Activated CD8-positive, alpha-beta memory T cell treated with anti-CD3 and anti-CD28 coated beads for 4 hours (primary cell): ENCODE measurements at regions not wholly inside any gene's neighbourhood (a gene's known extent, or its start where the extent isn't known, plus 50 kb on each side); places are given as distances from the start of the nearest gene placed in this dataset.

Experiments used
- DNase-seq, 2 donors: peaks; one replicate each; pipeline ENCODE4 v3.0.0-alpha.2; 2020; ENCODE audit warnings: low read depth in 2 of 2

- DNase-seq = no peak
These were observed 362.9 kb downstream of the ZEB2 start for GRCh38 chr2:144156736-144157640.

DNA sequence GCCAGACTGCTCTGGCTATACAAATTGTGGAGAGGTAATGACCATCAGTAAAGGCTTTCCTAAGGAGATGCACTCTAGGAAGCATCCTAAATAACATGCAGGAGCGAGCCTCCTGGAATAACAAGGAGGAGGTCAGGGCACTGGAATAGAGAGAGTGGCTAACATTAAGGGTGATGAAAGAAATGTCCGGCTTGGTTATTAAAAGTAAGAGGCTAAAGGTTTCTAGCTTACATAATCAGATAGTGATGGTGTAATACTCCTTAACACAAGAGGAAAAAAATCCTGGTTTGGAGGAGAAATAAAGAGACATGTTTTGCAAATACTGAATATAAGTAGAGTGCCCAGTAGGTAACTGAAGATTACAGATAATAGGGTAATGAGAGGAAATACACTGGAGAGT, 365.7 kb downstream of the ZEB2 start:
- no peak for DNase-seq

GRCh38 chr2:144152817-144153271, 367.1 kb downstream of the ZEB2 start:
- no peak for DNase-seq

DNA sequence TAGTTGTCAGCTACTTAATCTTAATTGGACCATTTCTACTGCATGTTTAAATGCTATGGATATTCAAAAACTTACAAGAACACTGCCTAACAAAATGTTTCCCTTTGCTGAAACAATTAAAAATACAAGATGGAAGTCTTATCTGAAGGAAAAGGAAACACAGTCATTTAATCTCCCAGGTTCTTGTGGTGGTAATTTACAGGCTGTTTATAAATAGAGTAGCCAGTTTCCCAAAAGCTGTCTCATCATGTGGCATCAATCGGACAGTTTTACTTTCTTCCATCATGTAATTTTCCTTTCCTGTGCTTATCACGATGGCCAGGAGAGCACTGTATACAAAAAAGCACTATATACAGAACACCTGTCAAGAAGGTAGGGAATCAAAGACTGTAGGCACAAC, 368.1 kb downstream of the ZEB2 start:
- no peak for DNase-seq

DNA sequence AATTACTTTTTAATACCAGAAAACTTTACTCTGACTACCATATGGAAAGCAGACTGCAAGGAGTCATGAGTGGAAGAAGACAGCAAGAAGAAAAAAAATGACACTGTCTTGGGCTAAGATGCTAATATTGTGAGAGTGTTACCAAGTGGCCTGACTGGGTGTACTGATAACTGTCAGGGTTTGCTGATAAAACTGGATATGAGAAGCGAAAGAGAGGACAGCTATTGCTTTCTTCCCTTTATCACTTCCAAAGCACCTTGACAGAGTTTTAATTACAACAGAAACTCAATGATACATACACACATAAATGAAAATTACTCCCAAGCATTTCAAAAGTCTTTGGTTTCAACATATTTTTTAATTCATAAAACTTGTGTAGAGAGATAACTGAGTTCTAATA, 368.5 kb downstream of the ZEB2 start:
- no peak for DNase-seq

- DNase-seq = no peak
These were observed 372.6 kb downstream of the ZEB2 start for GRCh38 chr2:144147356-144147755.

GRCh38 chr2:144146876-144147275, 373.0 kb downstream of the ZEB2 start:
- DNase-seq = no peak

DNA sequence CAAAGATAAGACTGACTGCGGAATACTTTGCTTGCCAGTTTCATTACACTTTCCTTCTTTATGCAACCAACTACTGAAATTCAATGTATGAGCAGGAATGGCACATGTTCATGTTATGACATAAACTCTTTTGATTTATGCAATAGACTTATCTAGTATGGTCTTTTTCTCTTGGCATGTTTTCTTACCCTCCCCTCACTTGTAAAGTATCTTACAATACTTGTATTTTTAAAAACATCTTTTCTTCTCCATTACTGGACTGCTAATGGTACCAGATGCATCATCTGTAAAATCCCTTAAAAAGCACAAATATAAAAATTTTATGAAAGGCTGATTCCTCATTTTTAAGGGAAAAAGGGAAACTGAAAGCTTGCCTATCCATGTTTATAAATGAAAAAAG, 373.8 kb downstream of the ZEB2 start:
- DNase-seq = no peak

GRCh38 chr2:144143294-144144151, 376.4 kb downstream of the ZEB2 start:
- no peak for DNase-seq

- no peak for DNase-seq
These were observed 379.0 kb downstream of the ZEB2 start for GRCh38 chr2:144140891-144141290.

- no peak for DNase-seq
These were observed 382.1 kb downstream of the ZEB2 start for GRCh38 chr2:144137705-144138428.

- no peak for DNase-seq
These were observed 382.6 kb downstream of the ZEB2 start for GRCh38 chr2:144137272-144137671.

- no peak for DNase-seq
These were observed 383.5 kb downstream of the ZEB2 start for GRCh38 chr2:144136297-144137010.

DNA sequence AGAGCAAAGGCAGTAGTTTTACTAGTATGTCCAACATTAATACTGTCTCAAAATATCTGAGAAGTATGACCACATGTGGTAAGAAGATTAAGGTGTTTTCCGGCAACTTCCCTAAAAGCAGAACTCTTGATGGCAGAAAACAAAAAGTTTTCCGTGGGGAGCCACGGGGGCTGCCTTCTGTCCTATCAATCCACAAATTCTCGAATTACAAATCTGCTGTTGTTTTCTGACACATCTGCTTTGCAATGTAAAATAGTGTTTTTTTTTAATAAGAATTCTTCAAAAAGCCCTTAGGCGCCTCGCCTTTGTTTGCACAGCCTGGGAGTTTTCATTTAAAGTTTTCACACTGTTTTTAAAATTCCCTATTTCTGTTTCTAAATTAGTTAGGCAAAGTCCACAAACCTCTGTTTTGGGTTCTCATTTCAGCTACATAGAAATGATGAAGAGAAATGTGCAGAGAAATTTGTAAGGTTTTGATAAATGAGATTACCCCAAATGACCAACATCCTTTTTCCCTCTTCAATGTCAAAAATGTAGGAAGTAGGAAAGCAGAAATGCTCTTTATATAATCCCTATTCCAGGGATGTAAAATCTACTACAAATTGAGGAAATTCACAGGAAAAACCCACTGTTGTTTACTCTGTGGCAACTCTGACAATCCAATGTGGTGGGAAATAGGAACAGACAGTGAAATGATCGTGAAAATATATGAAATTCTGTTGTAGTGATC, 385.8 kb downstream of the ZEB2 start:
- DNase-seq = no peak

GRCh38 chr2:144132357-144132756, 387.6 kb downstream of the ZEB2 start:
- no peak for DNase-seq

GRCh38 chr2:144131042-144131441, 388.9 kb downstream of the ZEB2 start:
- no peak for DNase-seq

DNA sequence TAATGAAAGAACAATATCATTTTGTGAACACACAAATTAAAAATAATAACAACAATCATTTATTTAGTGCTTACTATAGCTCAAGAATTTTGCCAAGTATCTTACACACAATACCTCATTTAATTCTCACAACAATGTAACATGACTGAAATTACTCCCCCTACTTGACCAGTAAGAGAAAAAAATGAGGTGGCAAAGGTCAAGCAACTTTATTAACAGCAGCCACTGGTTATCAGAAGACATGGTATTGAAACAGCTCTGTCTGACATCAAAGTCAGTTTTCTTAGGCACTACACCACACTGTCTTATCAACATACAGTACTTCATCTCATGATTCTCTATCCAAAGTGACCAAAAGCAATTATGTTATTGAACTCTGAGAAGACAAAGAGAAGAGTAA, 389.4 kb downstream of the ZEB2 start:
- DNase-seq = no peak

DNA sequence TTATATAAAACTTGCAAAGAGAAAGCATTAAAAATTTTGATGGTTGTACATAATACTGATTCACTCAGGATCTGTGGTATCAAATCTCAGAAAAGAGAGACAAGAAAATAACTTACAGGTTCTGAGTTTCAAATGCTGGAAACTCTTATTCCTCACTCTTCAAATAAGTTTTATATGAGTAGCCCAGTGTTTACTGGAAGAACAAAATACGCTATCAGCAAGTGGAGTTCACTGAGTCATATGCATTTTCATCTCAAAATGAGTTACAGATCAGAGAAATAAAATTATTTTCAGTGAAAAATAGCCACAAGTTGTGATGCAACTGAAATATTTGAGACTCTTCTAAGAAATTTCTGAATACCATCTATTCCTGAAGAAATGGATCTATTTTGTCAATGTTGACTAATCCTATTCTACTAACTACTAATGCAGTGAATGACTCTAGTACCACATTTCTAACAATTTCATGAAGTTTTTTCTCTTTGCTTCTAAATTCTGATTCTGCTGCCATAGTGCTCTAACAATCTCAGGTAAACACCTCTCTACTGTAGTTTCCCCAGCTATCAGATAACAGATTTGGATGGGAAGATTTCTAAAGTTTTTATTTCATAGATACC, 391.7 kb downstream of the ZEB2 start:
- no peak for DNase-seq

DNA sequence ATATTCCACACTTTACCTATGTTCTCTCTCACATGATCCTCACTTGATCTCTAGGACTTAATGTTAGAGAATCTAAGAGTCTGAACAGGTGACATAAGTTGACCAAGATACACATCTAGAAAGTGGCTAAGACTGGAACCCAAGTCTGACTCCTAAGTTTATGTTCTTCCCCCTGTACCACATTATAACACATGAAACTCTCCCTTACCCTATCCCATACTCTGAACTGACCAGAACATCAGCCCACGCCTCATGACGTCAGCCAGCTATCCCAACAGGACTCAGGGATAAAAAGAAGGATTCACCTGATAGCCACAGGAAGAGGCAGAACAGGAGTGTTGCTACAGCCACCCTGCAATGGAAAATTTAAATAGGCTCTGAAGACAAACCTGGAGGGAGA, 392.2 kb downstream of the ZEB2 start:
- no peak for DNase-seq

- DNase-seq = no peak
These were observed 393.6 kb downstream of the ZEB2 start for GRCh38 chr2:144126302-144126701.
